ENCODE measurements at regions not wholly inside any gene's neighbourhood (a gene's known extent, or its start where the extent isn't known, plus 50 kb on each side); places are given as distances from the start of the nearest gene placed in this dataset.

- no peak overlapping the region for H3K27ac Mint-ChIP-seq
- no peak for ATAC-seq
- DNase-seq (ENCODE audit: low spot score in 2 of 2): no peak
- peaks cover 4 to 13% of the 10 kb centered on the region in 2 donors for H3K9me3 Mint-ChIP-seq
- no peaks in the 10 kb centered on the region for H3K36me3 Mint-ChIP-seq
Measured at GRCh38 chr2:150295544-150295943, 191.9 kb downstream of the RND3 start.

- no peak overlapping the region for H3K27ac Mint-ChIP-seq
- ATAC-seq: no peak
- peaks cover 0 to 9% of the 10 kb centered on the region in 2 donors for H3K9me3 Mint-ChIP-seq
- DNase-seq (ENCODE audit: low spot score in 2 of 2): no peak
- no peaks in the 10 kb centered on the region for H3K36me3 Mint-ChIP-seq
Measured at GRCh38 chr2:150293771-150294170, 193.7 kb downstream of the RND3 start.

DNA sequence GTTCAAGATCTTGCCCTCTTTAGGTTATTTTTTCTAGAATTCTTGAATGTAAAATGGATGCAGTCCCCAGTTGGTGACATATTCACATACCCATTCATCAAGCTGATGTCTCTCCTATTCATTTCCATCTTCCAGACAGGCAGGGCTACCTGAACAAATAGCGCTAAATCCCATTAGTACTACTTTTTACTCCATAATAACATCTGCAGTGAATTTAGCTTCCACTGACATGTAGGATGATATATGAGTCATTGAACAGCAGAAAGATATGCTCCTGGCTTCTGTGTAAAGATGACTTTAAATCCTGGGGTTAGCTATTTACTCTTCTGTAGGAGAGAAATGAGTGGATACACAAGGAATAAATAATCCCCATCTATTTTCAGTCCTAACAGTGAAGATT lies 194.7 kb downstream of the RND3 start:
- ATAC-seq: no peak
- Mint-ChIP-seq H3K9me3 (peaks cover 0 to 9% of the 10 kb centered on the region in 2 donors), H3K27ac (no peak overlapping the region), H3K36me3 (no peaks in the 10 kb centered on the region)
- no peak for DNase-seq (ENCODE audit: low spot score in 2 of 2)

- Mint-ChIP-seq H3K9me3 (peaks cover 0 to 9% of the 10 kb centered on the region in 2 donors), H3K36me3 (no peaks in the 10 kb centered on the region), H3K27ac (no peak overlapping the region)
- no peak for ATAC-seq
- no peak for DNase-seq (ENCODE audit: low spot score in 2 of 2)
Measured at GRCh38 chr2:150292192-150292591, 195.3 kb downstream of the RND3 start.

DNA sequence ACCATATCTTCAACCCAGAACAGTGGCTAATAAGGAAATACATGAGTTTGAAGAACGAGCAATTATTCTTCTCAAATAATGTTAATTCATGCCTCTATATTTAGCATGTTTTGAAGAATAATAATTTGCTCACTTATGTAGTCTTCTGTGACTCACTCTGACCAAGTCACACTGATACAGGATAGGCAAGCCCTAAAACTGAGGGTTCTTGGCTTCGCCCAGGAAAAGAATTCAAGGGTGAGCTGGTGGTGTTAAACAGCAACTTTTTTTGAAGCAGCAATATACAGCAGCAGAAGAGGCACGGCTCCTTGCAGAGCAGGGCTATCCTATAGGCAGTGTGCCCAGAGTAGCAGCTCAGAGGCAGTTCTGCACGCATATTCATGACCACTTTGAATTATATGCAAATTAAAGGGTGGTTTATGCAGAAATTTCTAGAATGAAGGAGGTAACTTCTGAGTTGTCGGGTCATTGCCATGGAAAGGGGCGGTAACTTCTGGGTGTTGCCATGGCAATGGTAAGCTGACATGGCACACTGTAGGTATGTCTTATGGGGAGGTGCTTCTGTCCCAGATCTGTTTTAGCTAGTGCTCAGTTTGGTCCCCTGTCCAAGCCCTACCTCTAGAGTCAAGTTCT lies 200.6 kb downstream of the RND3 start:
- ATAC-seq: no peak
- DNase-seq (ENCODE audit: low spot score in 2 of 2): no peak
- Mint-ChIP-seq H3K9me3 (peaks cover 0 to 5% of the 10 kb centered on the region in 2 donors), H3K36me3 (no peaks in the 10 kb centered on the region), H3K27ac (no peak overlapping the region)

DNA sequence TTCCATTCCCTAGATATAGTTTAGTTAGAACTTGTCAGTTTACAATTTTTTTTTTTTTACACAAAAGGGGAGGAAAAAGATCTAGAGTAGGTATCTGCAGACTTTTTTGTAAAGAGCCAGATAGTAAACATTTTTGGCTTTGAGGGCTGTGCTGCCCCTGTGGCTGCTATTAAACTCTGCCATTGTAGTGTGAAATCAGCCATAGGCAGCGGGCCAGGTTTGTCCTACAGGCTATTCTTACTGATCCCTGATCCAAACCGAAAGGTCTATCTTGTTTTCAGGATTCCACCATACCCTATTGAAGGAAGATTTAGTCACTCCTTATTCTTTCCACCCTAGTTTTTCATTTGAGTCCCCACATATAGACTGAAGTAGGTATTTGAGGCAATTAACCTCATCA lies 203.4 kb downstream of the RND3 start:
- H3K36me3 Mint-ChIP-seq: no peaks in the 10 kb centered on the region
- peaks cover 0 to 7% of the 10 kb centered on the region in 2 donors for H3K9me3 Mint-ChIP-seq
- H3K27ac Mint-ChIP-seq: no peak overlapping the region
- ATAC-seq (no peak), DNase-seq (ENCODE audit: low spot score in 2 of 2) (no peak)

DNA sequence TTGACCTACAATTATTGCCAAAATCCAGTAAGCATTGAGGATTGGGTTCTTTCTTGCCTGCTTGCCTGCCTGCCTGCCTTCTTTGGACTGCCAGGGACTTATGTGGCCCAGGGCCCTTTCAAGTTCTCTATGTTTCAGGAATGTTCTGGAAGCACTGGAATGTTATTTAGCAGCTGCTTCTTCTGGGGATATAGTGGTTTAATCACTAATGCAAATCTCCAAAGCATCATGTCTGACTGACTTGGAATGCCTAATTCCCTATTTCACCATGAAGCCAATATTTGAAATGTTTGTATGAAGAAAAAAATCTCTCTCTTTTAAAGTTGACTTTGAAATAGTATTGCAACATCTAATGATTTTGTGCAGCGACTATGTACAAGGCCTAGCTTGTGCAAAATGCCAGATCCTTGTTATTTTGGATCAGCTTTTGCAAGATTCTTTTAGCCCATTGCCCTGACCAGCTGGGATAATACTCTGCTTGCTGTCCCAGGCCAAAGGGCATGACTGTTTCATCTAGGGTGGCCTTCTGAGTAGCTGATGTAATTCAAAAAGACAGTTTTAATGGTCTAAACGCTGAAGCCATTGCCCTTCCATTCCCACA lies 204.6 kb downstream of the RND3 start:
- Mint-ChIP-seq H3K9me3 (peaks cover 0 to 7% of the 10 kb centered on the region in 2 donors), H3K27ac (no peak overlapping the region), H3K36me3 (no peaks in the 10 kb centered on the region)
- DNase-seq (ENCODE audit: low spot score in 2 of 2) (no peak), ATAC-seq (no peak)

- H3K27ac Mint-ChIP-seq: no peak overlapping the region
- ATAC-seq (no peak), DNase-seq (ENCODE audit: low spot score in 2 of 2) (no peak)
- peaks cover 0 to 3% of the 10 kb centered on the region in 2 donors for H3K36me3 Mint-ChIP-seq
- peaks cover 3 to 9% of the 10 kb centered on the region in 2 donors for H3K9me3 Mint-ChIP-seq
Measured at GRCh38 chr2:150282357-150282756, 205.1 kb downstream of the RND3 start.

GRCh38 chr2:150280231-150280630 lies 207.2 kb downstream of the RND3 start:
- H3K27ac Mint-ChIP-seq: no peak overlapping the region

GRCh38 chr2:150279686-150280085 lies 207.8 kb downstream of the RND3 start:
- Mint-ChIP-seq H3K27ac (no peak overlapping the region), H3K9me3 (peaks cover 13 to 22% of the 10 kb centered on the region in 2 donors), H3K36me3 (peaks cover 0 to 17% of the 10 kb centered on the region in 2 donors)
- ATAC-seq (no peak), DNase-seq (ENCODE audit: low spot score in 2 of 2) (no peak)

More at GRCh38 chr2:150280231-150280630, 207.2 kb downstream of the RND3 start:
- peaks cover 0 to 17% of the 10 kb centered on the region in 2 donors for H3K36me3 Mint-ChIP-seq
- ATAC-seq (no peak), DNase-seq (ENCODE audit: low spot score in 2 of 2) (no peak)
- H3K9me3 Mint-ChIP-seq: peaks cover 13 to 22% of the 10 kb centered on the region in 2 donors

- no peak overlapping the region for H3K27ac Mint-ChIP-seq
- ATAC-seq (no peak), DNase-seq (ENCODE audit: low spot score in 2 of 2) (no peak)
- peaks cover 13 to 22% of the 10 kb centered on the region in 2 donors for H3K9me3 Mint-ChIP-seq
- H3K36me3 Mint-ChIP-seq: peaks cover 0 to 17% of the 10 kb centered on the region in 2 donors
Measured at GRCh38 chr2:150276737-150277136, 210.7 kb downstream of the RND3 start.

DNA sequence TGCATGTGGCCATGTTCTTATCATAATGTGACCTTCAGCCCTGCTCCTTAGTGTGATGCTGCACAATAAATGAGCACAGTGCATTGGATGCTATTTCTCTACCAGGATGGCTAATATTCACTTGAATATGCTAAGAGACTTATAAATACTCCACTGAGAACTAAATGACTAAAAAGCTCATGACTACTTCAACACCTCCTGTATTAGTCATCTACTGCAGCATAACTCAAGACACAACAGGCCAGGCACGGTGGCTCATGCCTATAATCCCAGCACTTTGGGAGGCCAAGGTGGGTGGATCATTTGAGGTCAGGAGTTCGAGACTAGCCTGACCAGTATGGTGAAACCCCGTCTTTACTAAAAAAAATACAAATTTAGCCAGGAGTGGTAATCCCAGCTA lies 213.4 kb downstream of the RND3 start:
- DNase-seq (ENCODE audit: low spot score in 2 of 2) (no peak), ATAC-seq (no peak)
- peaks cover 13 to 19% of the 10 kb centered on the region in 2 donors for H3K9me3 Mint-ChIP-seq
- no peak overlapping the region for H3K27ac Mint-ChIP-seq
- peaks cover 0 to 17% of the 10 kb centered on the region in 2 donors for H3K36me3 Mint-ChIP-seq

GRCh38 chr2:150271952-150272802 lies 215.3 kb downstream of the RND3 start:
- peaks cover 0 to 13% of the 10 kb centered on the region in 2 donors for H3K36me3 Mint-ChIP-seq
- DNase-seq (ENCODE audit: low spot score in 2 of 2) (no peak), ATAC-seq (no peak)
- peaks cover 9 to 15% of the 10 kb centered on the region in 2 donors for H3K9me3 Mint-ChIP-seq
- H3K27ac Mint-ChIP-seq: no peak overlapping the region

DNA sequence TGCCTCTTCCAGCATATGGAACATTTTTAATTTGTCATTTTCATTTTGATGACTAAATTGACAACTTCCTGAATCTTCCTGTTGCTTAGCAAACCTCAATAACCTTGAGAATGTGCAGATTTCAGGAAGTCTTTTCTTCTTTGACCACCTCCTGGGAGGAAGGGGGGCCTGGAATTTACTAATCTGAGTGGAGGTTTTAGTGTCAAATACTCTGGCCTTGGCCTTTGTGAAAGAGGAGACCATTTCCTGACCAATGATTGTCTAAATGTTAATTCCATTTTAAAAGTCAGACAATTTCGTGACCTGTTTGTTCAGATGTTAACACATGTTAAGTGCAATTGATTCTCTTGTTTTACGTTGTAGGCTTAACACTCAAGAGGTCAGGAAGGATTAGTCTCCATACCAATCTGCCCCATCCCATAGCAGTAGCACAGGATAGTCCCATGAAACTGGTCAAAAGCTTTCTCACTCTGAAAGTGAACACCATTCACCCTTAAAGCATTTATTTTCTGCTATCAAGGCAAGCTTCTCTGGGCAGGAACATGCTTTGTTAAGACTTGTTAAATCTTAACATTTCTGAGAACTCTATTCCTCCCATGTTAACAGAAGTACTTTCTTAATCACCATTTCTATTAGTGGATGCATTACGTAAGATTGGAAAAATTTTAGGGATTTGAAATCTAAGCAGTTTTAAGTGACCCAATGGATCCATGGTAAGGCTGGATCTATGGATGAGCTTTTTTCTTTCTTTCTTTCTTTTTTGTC lies 219.6 kb downstream of the RND3 start:
- H3K36me3 Mint-ChIP-seq: no peaks in the 10 kb centered on the region

DNA sequence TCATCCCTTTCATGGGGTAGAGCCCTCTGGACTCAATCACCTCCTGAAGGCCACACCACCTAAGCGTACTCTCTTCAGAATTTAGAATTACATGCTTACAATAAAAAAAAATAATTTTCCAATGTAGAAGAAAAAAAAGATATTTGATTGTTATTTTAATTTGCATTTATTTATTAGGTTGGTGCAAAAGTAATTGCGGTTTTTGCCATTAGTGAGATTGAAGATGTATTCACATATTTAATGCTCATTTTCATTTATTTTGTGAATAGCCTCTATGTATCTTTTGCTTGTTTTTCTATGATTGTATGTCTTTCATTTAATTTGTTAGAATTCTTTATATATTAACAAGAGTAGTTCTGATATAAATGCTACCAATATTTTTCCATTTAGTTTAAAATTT lies 220.5 kb downstream of the RND3 start:
- Mint-ChIP-seq H3K36me3 (no peaks in the 10 kb centered on the region), H3K9me3 (peaks cover 0 to 4% of the 10 kb centered on the region in 2 donors), H3K27ac (no peak overlapping the region)
- no peak for DNase-seq (ENCODE audit: low spot score in 2 of 2)
- ATAC-seq: no peak

More for the DNA sequence above, 219.6 kb downstream of the RND3 start:
- Mint-ChIP-seq H3K27ac (no peak overlapping the region), H3K9me3 (peaks cover 0 to 8% of the 10 kb centered on the region in 2 donors)
- ATAC-seq (no peak), DNase-seq (ENCODE audit: low spot score in 2 of 2) (no peak)

GRCh38 chr2:150264442-150264841 lies 223.0 kb downstream of the RND3 start:
- Mint-ChIP-seq H3K9me3 (peaks cover 0 to 17% of the 10 kb centered on the region in 2 donors), H3K36me3 (no peaks in the 10 kb centered on the region), H3K27ac (no peak overlapping the region)
- no peak for ATAC-seq
- no peak for DNase-seq (ENCODE audit: low spot score in 2 of 2)

DNA sequence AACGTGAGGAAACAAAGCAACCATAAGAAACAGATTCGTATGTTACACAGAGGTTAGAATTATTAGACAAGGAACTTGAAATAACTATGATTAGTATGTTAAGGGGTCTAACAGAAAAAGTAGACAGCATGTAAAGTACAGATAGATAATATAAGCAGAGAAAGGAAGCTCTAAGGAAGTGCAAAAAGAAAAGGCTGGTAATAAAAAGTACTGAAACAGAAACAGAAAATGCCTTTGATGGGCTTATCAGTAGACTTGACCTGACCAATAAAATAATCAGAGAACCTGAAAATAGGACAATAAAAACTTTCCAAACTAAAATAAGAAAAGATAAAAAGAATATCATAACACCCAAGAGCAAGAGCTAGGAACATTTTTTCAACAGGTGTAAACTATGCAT lies 225.8 kb downstream of the RND3 start:
- ATAC-seq (no peak), DNase-seq (ENCODE audit: low spot score in 2 of 2) (no peak)
- Mint-ChIP-seq H3K36me3 (no peaks in the 10 kb centered on the region), H3K9me3 (peaks cover 0 to 24% of the 10 kb centered on the region in 2 donors), H3K27ac (no peak overlapping the region)

Measured in activated naive CD4-positive, alpha-beta T cell treated with anti-CD3 and anti-CD28 coated beads, Interleukin-2, amount 50 U/mL, for 72 hours (primary cell).